K562 (cell line): ENCODE measurements at regions not wholly inside any gene's neighbourhood (a gene's known extent, or its start where the extent isn't known, plus 50 kb on each side); places are given as distances from the start of the nearest gene placed in this dataset.

ENCODE experiments used
- ATAC-seq: fragments of 200-7000 bp; cut with Tn5 transposase; 3 replicates; pipeline ENCODE4 v1.9.1; 2020; ENCODE audit warnings: moderate library complexity
- BruUV-seq: library from RNA; stranded (reverse); fragments of 400-500 nt; replicated peaks from 2 replicates; lab custom pipeline; 2021; lab: Mats Ljungman, UMichigan
- CTCF ChIA-PET: fragments of 300-600 bp; formaldehyde crosslinking; extraction: SDS; loops from one replicate; lab custom pipeline; 2021; ENCODE audit warnings: low intra/inter-chr PET ratio; lab: Yijun Ruan, JAX
- POLR2A ChIA-PET: fragments of 300-600, 350-650 bp; sonication (Branson Sonifier 250); formaldehyde crosslinking; extraction: SDS; loops from one replicate; lab custom pipeline; 2021; ENCODE audit warnings: antibody characterized with exemption, inconsistent platforms; lab: Yijun Ruan, JAX
- DNase-seq, 4 experiments: peaks; one replicate each; pipeline versions ENCODE4 v3.0.0 to v3.0.0-alpha.2; 2011 to 2018; ENCODE audit warnings: low spot score in 3 of 4, mixed read lengths in 3 of 4; ENCODE audit errors: extremely low read depth in 1 of 4
- FAIRE-seq: peaks from 2 replicates; lab custom pipeline; 2011; peaks lifted over from hg19 to GRCh38; lab: Jason Lieb, UNC
- H2AFZ ChIP-seq: 2 replicates; pipeline ENCODE4 v1.6.0; 2011; ENCODE audit warnings: low read depth, low read length, control low read depth, inconsistent platforms
- H3K27ac ChIP-seq: fragments of 200-600 bp; 3 replicates; pipeline ENCODE4 v1.8.0; 2011; ENCODE audit warnings: low read depth, mild to moderate bottlenecking, control low read depth, inconsistent platforms, low read length, moderate library complexity, mixed read lengths; ENCODE audit errors: extremely low read depth
- H3K27me3 ChIP-seq, 2 experiments: fragments of 300-600 bp in 1 of 2; 2 replicates in 1 of 2; 3 replicates in 1 of 2; pipeline versions ENCODE4 v1.6.0 to v1.8.0; 2011; ENCODE audit warnings: inconsistent platforms in 2 of 2, low read length in 2 of 2, mild to moderate bottlenecking in 1 of 2, mixed read lengths in 1 of 2, moderate library complexity in 1 of 2; ENCODE audit not compliant: control insufficient read depth in 2 of 2, insufficient read depth in 2 of 2
- H3K36me3 ChIP-seq: fragments of 300-600 bp; 3 replicates; pipeline ENCODE4 v1.8.0; 2011; ENCODE audit warnings: mild to moderate bottlenecking, low read length, inconsistent platforms; ENCODE audit not compliant: control insufficient read depth, insufficient read depth
- H3K4me1 ChIP-seq, 2 experiments: fragments of 200-600 bp in 1 of 2; replicated peaks in 1 of 2; 2 replicates in 1 of 2; 3 replicates in 1 of 2; pipeline versions ENCODE4 v1.5.1 to v1.8.0; 2011; ENCODE audit warnings: inconsistent platforms in 2 of 2, low read length in 2 of 2, mild to moderate bottlenecking in 1 of 2, mixed read lengths in 1 of 2, moderate library complexity in 1 of 2; ENCODE audit not compliant: control insufficient read depth in 2 of 2, insufficient read depth in 2 of 2
- H3K4me2 ChIP-seq: 2 replicates; pipeline ENCODE4 v1.6.1; 2011; ENCODE audit warnings: low read length, control low read depth, inconsistent platforms, mixed read lengths; ENCODE audit not compliant: insufficient read depth
- H3K4me3 ChIP-seq: fragments of 200-600 bp; sonication (generic), shearing (Covaris generic); 2 replicates; pipeline ENCODE4 v1.5.1; 2016; ENCODE audit warnings: control low read depth, inconsistent platforms
- H3K79me2 ChIP-seq: fragments of 200-600 bp; 3 replicates; pipeline ENCODE4 v1.8.0; 2011; ENCODE audit warnings: low read length, inconsistent platforms; ENCODE audit not compliant: control insufficient read depth, insufficient read depth
- H3K9ac ChIP-seq, 2 experiments: 2 replicates each; pipeline versions ENCODE4 v1.6.0 to v1.6.1; 2011; ENCODE audit warnings: low read depth in 2 of 2, low read length in 2 of 2, control low read depth in 1 of 2, inconsistent platforms in 1 of 2, mild to moderate bottlenecking in 1 of 2, mixed read lengths in 1 of 2; ENCODE audit not compliant: insufficient read depth in 1 of 2
- H3K9me1 ChIP-seq: one replicate; pipeline ENCODE4 v1.6.0; 2011; ENCODE audit warnings: inconsistent platforms, mild to moderate bottlenecking, low read length, moderate library complexity; ENCODE audit not compliant: control insufficient read depth, insufficient read depth
- H3K9me3 ChIP-seq: replicated peaks from 2 replicates; pipeline ENCODE4 v1.5.1; 2011; ENCODE audit warnings: low read depth, low read length, inconsistent platforms; ENCODE audit not compliant: control insufficient read depth, insufficient read depth
- H4K20me1 ChIP-seq: replicated peaks from 2 replicates; pipeline ENCODE4 v1.6.1; 2011; ENCODE audit warnings: low read length, inconsistent platforms, mixed read lengths; ENCODE audit not compliant: control insufficient read depth, insufficient read depth
- C11orf30 ChIP-seq: fragments of 450-650 bp; IDR thresholded peaks from 2 replicates; pipeline ENCODE4 v1.6.1; 2016; ENCODE audit warnings: low read depth, mild to moderate bottlenecking
- CTCF ChIP-seq, 3 experiments: IDR thresholded peaks in 2 of 3; conservative IDR thresholded peaks in 1 of 3; 2 replicates each; pipeline ENCODE4 v1.5.1; 2011 to 2012; ENCODE audit warnings: low read length in 3 of 3, mild to moderate bottlenecking in 3 of 3, control low read depth in 2 of 3, improper control_type of control experiment in 1 of 3, inconsistent platforms in 1 of 3, low read depth in 1 of 3, mixed read lengths in 1 of 3, moderate library complexity in 1 of 3; ENCODE audit not compliant: insufficient read depth in 2 of 3
- GTF2F1 ChIP-seq: IDR thresholded peaks from 2 replicates; pipeline ENCODE4 v1.6.1; 2011; ENCODE audit warnings: low read depth, low read length, improper control_type of control experiment
- HEY1 ChIP-seq: fragments of 250-450 bp; sonication (Bioruptor Pico); IDR thresholded peaks from 2 replicates; pipeline ENCODE4 v1.5.0; 2020; ENCODE audit warnings: mild to moderate bottlenecking, moderate library complexity, borderline replicate concordance
- IRF9 ChIP-seq: fragments of 450-650 bp; IDR thresholded peaks from 2 replicates; pipeline ENCODE4 v1.6.1; 2016; ENCODE audit warnings: missing biosample characterization, missing genetic modification characterization
- MAFG ChIP-seq: fragments of 450-650 bp; conservative IDR thresholded peaks from 2 replicates; pipeline ENCODE4 v1.6.1; 2016; ENCODE audit warnings: missing genetic modification characterization, missing compliant biosample characterization
- RAD51 ChIP-seq: fragments of 450-650 bp; IDR thresholded peaks from 2 replicates; pipeline ENCODE4 v1.7.1; 2016; ENCODE audit warnings: low read depth, mild to moderate bottlenecking, borderline replicate concordance
- SPI1 ChIP-seq: IDR thresholded peaks from 2 replicates; pipeline ENCODE4 v1.6.1; 2011; ENCODE audit warnings: low read depth, low read length, control low read depth, borderline replicate concordance
- ZNF3 ChIP-seq: fragments of 250-450 bp; sonication (Bioruptor Pico); IDR thresholded peaks from 2 replicates; pipeline ENCODE4 v1.5.0; 2021; ENCODE audit warnings: mild to moderate bottlenecking, moderate library complexity
- ZNF668 ChIP-seq: fragments of 250-450 bp; sonication (Bioruptor Pico); IDR thresholded peaks from 2 replicates; pipeline ENCODE4 v1.8.0; 2022; ENCODE audit warnings: mild to moderate bottlenecking, inconsistent platforms
- ZZZ3 ChIP-seq: fragments of 450-650 bp; IDR thresholded peaks from 2 replicates; pipeline ENCODE4 v1.6.1; 2016; ENCODE audit warnings: antibody characterized with exemption, mild to moderate bottlenecking, moderate library complexity
- WGBS: fragments of 100-300 bp; shearing (Covaris generic); methylation state at CpG from one replicate; pipeline ENCODE4 v1.1.6; 2016; ENCODE audit warnings: low coverage, mixed read lengths; ENCODE audit not compliant: insufficient coverage; ENCODE audit errors: missing lambda C conversion rate; 5-methylcytosine and 5-hydroxymethylcytosine counted together
- in situ Hi-C: fragments of 300-500 bp; cut with MboI; formaldehyde crosslinking; loops from 4 replicates; pipeline ENCODE4 v1.15.0; 2018; ENCODE audit warnings: inconsistent platforms, mixed read lengths
- intact Hi-C: fragments of 100-400 bp; cut with micrococcal nuclease; formaldehyde crosslinking; loops from 2 replicates; pipeline ENCODE4 v1.14.2; 2022

- Histone ChIP-seq H3K4me3 (no peak overlapping the region), H3K79me2 (no peaks in the 10 kb centered on the region), H3K9me3 (peaks cover 5% of the 10 kb centered on the region; the same call in 1 of the 2 replicates), H3K9me1 (no peaks in the 10 kb centered on the region), H3K27ac (no peak overlapping the region), H4K20me1 (no peaks in the 10 kb centered on the region), H3K4me1 (peaks cover 6 to 21% of the 10 kb centered on the region in 2 experiments; a peak in 3 of 5 replicates), H3K4me2 (no peak overlapping the region), H3K9ac (no peak overlapping the region), H3K27me3 (no peaks in the 10 kb centered on the region), H2AFZ (no peak overlapping the region), H3K36me3 (no peaks in the 10 kb centered on the region)
- no peak for TF ChIP-seq RAD51
- 0 out of 2 replicates have a peak, but pooled peaks have one; percentile 15 for TF ChIP-seq SPI1
- no peak for FAIRE-seq
- no TSS peak for BruUV-seq
- intact Hi-C loops, result loop anchor here (10.0 kb wide), 1 partner anchor 50 kb away; no protein-coding TSS in a partner anchor
- no peak for ATAC-seq
- in situ Hi-C loops, result loop anchor here (5.0 kb wide), 1 partner anchor 52 kb away; no protein-coding TSS in a partner anchor
- no peak for DNase-seq
- POLR2A ChIA-PET, result no interaction called here
- CTCF ChIA-PET, result no interaction called here
- whole genome bisulfite sequencing, result 28% methylated on average over 2 of the region's 2 CpGs
These were observed 137.5 kb upstream of the C1GALT1 start for GRCh38 chr7:7044806-7045205.

GRCh38 chr7:7048213-7048612, 134.1 kb upstream of the C1GALT1 start:
- FAIRE-seq, result no peak
- Histone ChIP-seq H3K4me3 (no peak overlapping the region), H3K27ac (no peak overlapping the region), H3K9me1 (no peaks in the 10 kb centered on the region), H3K4me1 (peaks cover 0 to 15% of the 10 kb centered on the region in 2 experiments; a peak in 2 of 5 replicates), H3K27me3 (no peaks in the 10 kb centered on the region), H3K9me3 (no peaks in the 10 kb centered on the region; the same call in 1 of the 2 replicates), H3K79me2 (no peaks in the 10 kb centered on the region), H4K20me1 (no peaks in the 10 kb centered on the region), H2AFZ (0 out of 2 replicates have a peak overlapping the region, but pooled peaks have one; percentile 1), H3K4me2 (no peak overlapping the region), H3K9ac (no peak overlapping the region), H3K36me3 (no peaks in the 10 kb centered on the region)
- CTCF ChIA-PET, result no interaction called here
- intact Hi-C loops, result loop anchor here (10.0 kb wide), 1 partner anchor 53 kb away; no protein-coding TSS in a partner anchor
- no TSS peak for BruUV-seq
- ATAC-seq, result peak; percentile 67; the same call in 2 of the 3 replicates
- POLR2A ChIA-PET, result interaction anchor here (0.8 kb wide), 1 partner anchor 334 kb away, joined by 3 read pairs; no protein-coding TSS in a partner anchor
- DNase-seq, result peak in 1 of 4 experiments; percentile 21
- 26% methylated on average over 4 of the region's 4 CpGs for WGBS
- in situ Hi-C loops, result no loop called here
- TF ChIP-seq IRF9 (tag) (no peak), ZNF668 (no peak), C11orf30 (peak; percentile 43), ZZZ3 (no peak), MAFG (0 out of 2 replicates have a peak, but pooled peaks have one; percentile 23), CTCF (IDR thresholded peaks at IDR 0.05 in 2 of 3, conservative IDR thresholded peaks at IDR 0.05 in 1 of 3; ENCODE audit: insufficient read depth in 2 of 3, low read depth in 1 of 3, low read length in 3 of 3) (no peak), ZNF3 (CRISPR knock-in tag) (no peak), GTF2F1 (no peak), HEY1 (CRISPR knock-in tag) (no peak), RAD51 (no peak)
